ENCODE measurements at regions not wholly inside any gene's neighbourhood (a gene's known extent, or its start where the extent isn't known, plus 50 kb on each side); places are given as distances from the start of the nearest gene placed in this dataset.

DNA sequence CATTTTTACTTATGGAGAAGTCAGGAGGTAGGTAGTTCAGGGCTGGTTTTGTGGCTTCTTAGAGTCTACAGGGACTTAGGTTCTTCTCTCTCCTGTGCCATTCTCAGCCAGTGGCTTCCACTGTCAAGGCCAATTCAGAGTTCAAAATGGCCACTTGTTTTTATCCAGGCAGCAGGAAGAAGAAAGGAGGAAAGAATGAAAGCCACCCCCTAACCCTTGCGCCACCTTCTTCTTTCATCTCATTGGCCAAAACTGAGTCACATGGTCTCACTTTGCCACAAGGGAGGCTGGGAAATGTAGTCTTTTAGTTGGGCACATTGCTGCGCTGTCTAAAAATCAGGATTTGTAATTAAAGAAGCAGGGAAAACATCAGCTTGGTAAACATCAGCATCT is 60.8 kb upstream of the MED9 start:
- no peak for DNase-seq (ENCODE audit: low read depth)
- TF ChIP-seq, protein P1, sequence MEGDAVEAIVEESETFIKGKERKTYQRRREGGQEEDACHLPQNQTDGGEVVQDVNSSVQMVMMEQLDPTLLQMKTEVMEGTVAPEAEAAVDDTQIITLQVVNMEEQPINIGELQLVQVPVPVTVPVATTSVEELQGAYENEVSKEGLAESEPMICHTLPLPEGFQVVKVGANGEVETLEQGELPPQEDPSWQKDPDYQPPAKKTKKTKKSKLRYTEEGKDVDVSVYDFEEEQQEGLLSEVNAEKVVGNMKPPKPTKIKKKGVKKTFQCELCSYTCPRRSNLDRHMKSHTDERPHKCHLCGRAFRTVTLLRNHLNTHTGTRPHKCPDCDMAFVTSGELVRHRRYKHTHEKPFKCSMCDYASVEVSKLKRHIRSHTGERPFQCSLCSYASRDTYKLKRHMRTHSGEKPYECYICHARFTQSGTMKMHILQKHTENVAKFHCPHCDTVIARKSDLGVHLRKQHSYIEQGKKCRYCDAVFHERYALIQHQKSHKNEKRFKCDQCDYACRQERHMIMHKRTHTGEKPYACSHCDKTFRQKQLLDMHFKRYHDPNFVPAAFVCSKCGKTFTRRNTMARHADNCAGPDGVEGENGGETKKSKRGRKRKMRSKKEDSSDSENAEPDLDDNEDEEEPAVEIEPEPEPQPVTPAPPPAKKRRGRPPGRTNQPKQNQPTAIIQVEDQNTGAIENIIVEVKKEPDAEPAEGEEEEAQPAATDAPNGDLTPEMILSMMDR (IDR thresholded peaks at IDR 0.05; ENCODE audit: low read depth, low read length, missing control alignments) = no peak
- in situ Hi-C loops (cut with HindIII; ENCODE audit: low sequenced_read_pairs) = no loop called here
- H3K4me3 ChIP-seq (ENCODE audit: low read depth, low read length) = no peak overlapping the region

DNA sequence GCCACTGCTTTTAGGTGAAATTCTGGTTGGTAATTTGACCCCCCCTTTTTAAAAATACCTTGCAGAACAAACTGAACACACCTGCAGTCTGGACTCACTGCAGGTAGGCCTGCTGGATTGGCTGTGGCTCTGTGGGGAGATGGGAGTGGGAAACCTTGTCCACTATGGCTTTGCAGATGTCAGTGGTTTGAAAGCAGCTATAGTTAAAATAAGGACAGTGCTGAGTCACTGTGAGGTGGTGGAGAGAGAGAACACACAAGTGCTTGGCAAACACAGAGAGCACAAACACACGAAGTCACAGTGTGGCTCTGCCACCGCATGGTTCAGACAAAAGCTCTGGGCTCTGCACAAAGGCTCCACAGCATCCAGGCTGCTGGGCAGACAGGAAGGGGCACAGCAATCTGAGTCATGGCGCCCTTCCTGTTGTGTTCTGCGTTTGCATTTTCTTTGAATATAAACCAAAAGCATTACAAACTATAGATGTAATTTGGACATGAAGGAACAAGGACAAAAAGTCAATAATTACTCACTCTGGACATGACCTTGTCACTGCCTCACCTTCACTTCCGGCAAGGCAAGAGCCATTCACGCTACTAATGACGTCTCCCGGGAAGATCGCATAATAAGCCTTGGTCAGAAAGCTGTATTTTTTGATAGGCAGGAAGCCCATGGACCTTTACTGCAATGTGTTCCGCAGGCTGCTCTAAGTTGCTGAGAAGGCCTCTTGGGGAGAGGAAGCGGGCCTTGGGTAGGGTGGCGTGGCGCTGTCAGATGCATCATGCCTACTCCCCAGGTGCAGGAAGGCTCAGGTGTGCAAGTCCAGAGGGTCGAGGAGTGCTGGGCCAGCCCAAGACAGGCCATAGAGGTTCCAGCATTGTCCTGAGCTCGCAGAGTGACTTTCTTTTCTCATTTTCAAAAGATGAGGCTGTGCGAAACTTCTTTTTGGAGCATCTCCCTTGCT is 60.1 kb upstream of the MED9 start:
- no peak overlapping the region for H3K4me3 ChIP-seq (ENCODE audit: low read depth, low read length)
- DNase-seq (ENCODE audit: low read depth) = no peak
- TF ChIP-seq, protein P1 (IDR thresholded peaks at IDR 0.05; ENCODE audit: low read depth, low read length, missing control alignments) = no peak
- in situ Hi-C loops (cut with HindIII; ENCODE audit: low sequenced_read_pairs) = no loop called here

DNA sequence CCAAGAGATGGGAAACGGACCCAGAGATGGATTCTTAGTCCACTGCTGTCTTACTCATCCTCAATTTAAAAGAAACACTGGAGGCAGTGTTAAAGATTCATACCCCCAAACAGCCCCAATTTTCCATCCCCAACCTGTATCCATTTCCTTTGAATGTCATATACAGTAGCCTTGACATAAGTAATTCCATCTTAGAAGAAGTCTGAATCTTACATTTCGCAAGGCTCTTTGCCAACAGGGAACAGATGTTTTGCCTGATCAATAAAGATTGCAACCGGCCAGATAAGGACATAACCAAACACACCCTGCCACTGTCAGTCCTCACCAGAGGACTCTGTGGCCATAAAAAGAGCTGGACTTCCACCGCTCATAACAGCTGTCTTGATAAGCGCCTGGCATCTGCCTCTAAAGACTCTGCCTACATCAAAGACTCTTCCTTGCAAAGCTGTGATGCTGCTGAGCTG is 59.0 kb upstream of the MED9 start:
- no peak for DNase-seq (ENCODE audit: low read depth)
- TF ChIP-seq, protein P1 (IDR thresholded peaks at IDR 0.05; ENCODE audit: low read depth, low read length, missing control alignments) = no peak
- H3K4me3 ChIP-seq (ENCODE audit: low read depth, low read length) = no peak overlapping the region
- in situ Hi-C loops (cut with HindIII; ENCODE audit: low sequenced_read_pairs) = no loop called here

DNA sequence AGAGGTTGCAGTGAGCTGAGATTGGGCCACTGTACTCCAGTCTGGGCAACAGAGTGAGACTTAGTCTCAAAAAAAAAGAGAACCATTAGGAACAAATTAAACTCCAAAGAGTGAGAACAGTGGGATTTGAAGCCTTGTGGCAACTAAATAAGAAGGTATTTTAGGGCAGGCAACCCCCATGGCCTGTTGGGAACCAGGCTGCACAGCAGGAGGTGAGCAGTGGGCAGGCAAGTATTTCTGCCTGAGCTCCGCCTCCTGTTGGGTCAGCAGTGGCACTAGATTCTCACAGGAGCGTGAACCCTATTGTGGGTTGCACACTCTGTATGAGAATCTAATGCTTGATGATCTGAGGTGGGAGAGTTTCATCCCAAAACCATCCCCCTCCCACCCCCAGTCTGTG is 57.6 kb upstream of the MED9 start:
- no peak for DNase-seq (ENCODE audit: low read depth)
- TF ChIP-seq, protein P1 (IDR thresholded peaks at IDR 0.05; ENCODE audit: low read depth, low read length, missing control alignments) = no peak
- in situ Hi-C loops (cut with HindIII; ENCODE audit: low sequenced_read_pairs) = no loop called here
- H3K4me3 ChIP-seq (ENCODE audit: low read depth, low read length) = no peak overlapping the region

DNA sequence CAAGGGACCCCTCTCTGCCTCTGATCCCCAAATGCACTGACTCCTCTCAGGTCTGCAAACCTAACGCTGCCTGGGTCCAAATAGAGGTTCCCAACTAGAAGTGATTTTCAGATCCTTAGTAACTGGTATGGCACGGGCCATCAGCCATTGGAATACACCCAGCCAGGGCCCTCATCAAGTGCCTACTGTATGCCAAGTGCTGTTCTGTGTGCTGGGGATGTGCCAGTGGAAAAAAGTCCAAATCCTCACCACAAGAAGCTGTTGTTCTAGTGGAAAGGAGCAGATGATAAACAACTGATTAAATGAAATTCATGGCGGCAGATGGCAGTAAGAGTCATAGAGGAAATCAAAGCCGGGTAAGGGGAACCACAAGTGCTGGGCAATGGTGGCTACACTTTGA is 57.2 kb upstream of the MED9 start:
- TF ChIP-seq, protein P1 (IDR thresholded peaks at IDR 0.05; ENCODE audit: low read depth, low read length, missing control alignments) = no peak
- H3K4me3 ChIP-seq (ENCODE audit: low read depth, low read length) = no peak overlapping the region
- in situ Hi-C loops (cut with HindIII; ENCODE audit: low sequenced_read_pairs) = no loop called here
- no peak for DNase-seq (ENCODE audit: low read depth)

DNA sequence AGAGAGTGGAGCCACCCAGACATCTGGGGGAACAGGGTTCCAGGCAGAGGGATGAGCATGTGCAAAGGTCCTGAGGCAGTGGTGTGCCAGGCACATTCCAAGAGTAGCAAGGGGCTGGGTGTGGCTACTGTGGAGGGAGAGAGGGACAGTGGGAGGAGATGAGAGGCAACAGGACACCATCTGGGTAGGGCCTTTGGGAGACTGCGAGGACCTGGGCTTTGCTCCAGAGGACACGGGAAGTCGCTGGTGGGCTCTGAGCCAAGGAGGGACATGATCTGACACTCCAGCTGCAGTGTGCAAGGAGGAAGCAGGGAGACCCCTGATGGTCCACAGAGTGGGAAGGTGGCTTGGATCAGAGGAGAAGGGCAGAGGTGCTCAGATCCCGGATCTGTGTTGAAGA is 56.7 kb upstream of the MED9 start:
- no peak overlapping the region for H3K4me3 ChIP-seq (ENCODE audit: low read depth, low read length)
- TF ChIP-seq, protein P1 (IDR thresholded peaks at IDR 0.05; ENCODE audit: low read depth, low read length, missing control alignments) = no peak
- DNase-seq (ENCODE audit: low read depth) = no peak
- in situ Hi-C loops (cut with HindIII; ENCODE audit: low sequenced_read_pairs) = no loop called here
